ENCODE measurements at regions not wholly inside any gene's neighbourhood (a gene's known extent, or its start where the extent isn't known, plus 50 kb on each side); places are given as distances from the start of the nearest gene placed in this dataset.

- no peaks in the 10 kb centered on the region for H3K9me3 ChIP-seq (replicated peaks; ENCODE audit: low read length)
- no peaks in the 10 kb centered on the region for H3K36me3 ChIP-seq (ENCODE audit: insufficient read depth, low read length)
- H3K4me2 ChIP-seq (ENCODE audit: low read length) = no peak overlapping the region
- H3K27me3 ChIP-seq (ENCODE audit: control insufficient read depth, insufficient read depth, low read length) = no peaks in the 10 kb centered on the region
- no peak overlapping the region for H3K9ac ChIP-seq (ENCODE audit: low read depth, low read length)
- no peaks in the 10 kb centered on the region for H3K4me1 ChIP-seq (ENCODE audit: control insufficient read depth, insufficient read depth, low read length)
- H3K4me3 ChIP-seq (ENCODE audit: low read length) = no peak overlapping the region
These were observed 606.4 kb downstream of the TDRD15 start for GRCh38 chr2:21730141-21730540.

- Histone ChIP-seq H3K27me3 (ENCODE audit: control insufficient read depth, insufficient read depth, low read length) (no peaks in the 10 kb centered on the region), H3K36me3 (ENCODE audit: insufficient read depth, low read length) (no peaks in the 10 kb centered on the region), H3K4me2 (ENCODE audit: low read length) (no peak overlapping the region), H3K9ac (ENCODE audit: low read depth, low read length) (no peak overlapping the region), H3K4me1 (ENCODE audit: control insufficient read depth, insufficient read depth, low read length) (no peaks in the 10 kb centered on the region), H3K9me3 (replicated peaks; ENCODE audit: low read length) (no peaks in the 10 kb centered on the region), H3K4me3 (ENCODE audit: low read length) (no peak overlapping the region)
These were observed 616.7 kb downstream of the TDRD15 start for GRCh38 chr2:21740484-21740883.

GRCh38 chr2:21746499-21746898 lies 622.7 kb downstream of the TDRD15 start:
- Histone ChIP-seq H3K4me2 (ENCODE audit: low read length) (no peak overlapping the region), H3K36me3 (ENCODE audit: insufficient read depth, low read length) (no peaks in the 10 kb centered on the region), H3K27me3 (ENCODE audit: control insufficient read depth, insufficient read depth, low read length) (no peaks in the 10 kb centered on the region), H3K9me3 (replicated peaks; ENCODE audit: low read length) (no peaks in the 10 kb centered on the region), H3K4me1 (ENCODE audit: control insufficient read depth, insufficient read depth, low read length) (no peaks in the 10 kb centered on the region), H3K9ac (ENCODE audit: low read depth, low read length) (no peak overlapping the region), H3K4me3 (ENCODE audit: low read length) (no peak overlapping the region)

- Histone ChIP-seq H3K9me3 (replicated peaks; ENCODE audit: low read length) (no peaks in the 10 kb centered on the region), H3K4me3 (ENCODE audit: low read length) (no peak overlapping the region), H3K36me3 (ENCODE audit: insufficient read depth, low read length) (no peaks in the 10 kb centered on the region), H3K9ac (ENCODE audit: low read depth, low read length) (no peak overlapping the region), H3K27me3 (ENCODE audit: control insufficient read depth, insufficient read depth, low read length) (no peaks in the 10 kb centered on the region), H3K4me1 (ENCODE audit: control insufficient read depth, insufficient read depth, low read length) (no peaks in the 10 kb centered on the region), H3K4me2 (ENCODE audit: low read length) (no peak overlapping the region)
These were observed 624.7 kb downstream of the TDRD15 start for GRCh38 chr2:21748501-21748900.

GRCh38 chr2:21754164-21754788 lies 630.5 kb downstream of the TDRD15 start:
- H3K4me1 ChIP-seq (ENCODE audit: control insufficient read depth, insufficient read depth, low read length) = no peaks in the 10 kb centered on the region
- no peak overlapping the region for H3K9ac ChIP-seq (ENCODE audit: low read depth, low read length)
- no peaks in the 10 kb centered on the region for H3K9me3 ChIP-seq (replicated peaks; ENCODE audit: low read length)
- H3K4me3 ChIP-seq (ENCODE audit: low read length) = no peak overlapping the region
- no peaks in the 10 kb centered on the region for H3K27me3 ChIP-seq (ENCODE audit: control insufficient read depth, insufficient read depth, low read length)
- no peak overlapping the region for H3K4me2 ChIP-seq (ENCODE audit: low read length)
- H3K36me3 ChIP-seq (ENCODE audit: insufficient read depth, low read length) = no peaks in the 10 kb centered on the region

GRCh38 chr2:21757805-21758430 lies 634.1 kb downstream of the TDRD15 start:
- no peaks in the 10 kb centered on the region for H3K4me1 ChIP-seq (ENCODE audit: control insufficient read depth, insufficient read depth, low read length)
- H3K4me2 ChIP-seq (ENCODE audit: low read length) = no peak overlapping the region
- no peak overlapping the region for H3K4me3 ChIP-seq (ENCODE audit: low read length)
- H3K9ac ChIP-seq (ENCODE audit: low read depth, low read length) = no peak overlapping the region
- no peaks in the 10 kb centered on the region for H3K36me3 ChIP-seq (ENCODE audit: insufficient read depth, low read length)
- no peaks in the 10 kb centered on the region for H3K9me3 ChIP-seq (replicated peaks; ENCODE audit: low read length)
- no peaks in the 10 kb centered on the region for H3K27me3 ChIP-seq (ENCODE audit: control insufficient read depth, insufficient read depth, low read length)

- H3K9ac ChIP-seq (ENCODE audit: low read depth, low read length) = no peak overlapping the region
- H3K9me3 ChIP-seq (replicated peaks; ENCODE audit: low read length) = no peaks in the 10 kb centered on the region
- H3K36me3 ChIP-seq (ENCODE audit: insufficient read depth, low read length) = no peaks in the 10 kb centered on the region
- H3K27me3 ChIP-seq (ENCODE audit: control insufficient read depth, insufficient read depth, low read length) = no peaks in the 10 kb centered on the region
- H3K4me3 ChIP-seq (ENCODE audit: low read length) = no peak overlapping the region
- H3K4me1 ChIP-seq (ENCODE audit: control insufficient read depth, insufficient read depth, low read length) = no peaks in the 10 kb centered on the region
- H3K4me2 ChIP-seq (ENCODE audit: low read length) = no peak overlapping the region
These were observed 636.1 kb downstream of the TDRD15 start for GRCh38 chr2:21759819-21760218.

- Histone ChIP-seq H3K4me3 (ENCODE audit: low read length) (no peak overlapping the region), H3K27me3 (ENCODE audit: control insufficient read depth, insufficient read depth, low read length) (no peaks in the 10 kb centered on the region), H3K4me1 (ENCODE audit: control insufficient read depth, insufficient read depth, low read length) (no peaks in the 10 kb centered on the region), H3K9ac (ENCODE audit: low read depth, low read length) (no peak overlapping the region), H3K9me3 (replicated peaks; ENCODE audit: low read length) (no peaks in the 10 kb centered on the region), H3K4me2 (ENCODE audit: low read length) (no peak overlapping the region), H3K36me3 (ENCODE audit: insufficient read depth, low read length) (no peaks in the 10 kb centered on the region)
These were observed 637.6 kb downstream of the TDRD15 start for GRCh38 chr2:21761361-21761760.

- Histone ChIP-seq H3K4me2 (ENCODE audit: low read length) (no peak overlapping the region), H3K4me1 (ENCODE audit: control insufficient read depth, insufficient read depth, low read length) (no peaks in the 10 kb centered on the region), H3K27me3 (ENCODE audit: control insufficient read depth, insufficient read depth, low read length) (no peaks in the 10 kb centered on the region), H3K9me3 (replicated peaks; ENCODE audit: low read length) (no peaks in the 10 kb centered on the region), H3K4me3 (ENCODE audit: low read length) (no peak overlapping the region), H3K36me3 (ENCODE audit: insufficient read depth, low read length) (no peaks in the 10 kb centered on the region), H3K9ac (ENCODE audit: low read depth, low read length) (no peak overlapping the region)
These were observed 639.7 kb downstream of the TDRD15 start for GRCh38 chr2:21763501-21763900.

- Histone ChIP-seq H3K4me1 (ENCODE audit: control insufficient read depth, insufficient read depth, low read length) (peaks cover 36% of the 10 kb centered on the region), H3K36me3 (ENCODE audit: insufficient read depth, low read length) (no peaks in the 10 kb centered on the region), H3K27me3 (ENCODE audit: control insufficient read depth, insufficient read depth, low read length) (no peaks in the 10 kb centered on the region), H3K4me2 (ENCODE audit: low read length) (no peak overlapping the region), H3K9ac (ENCODE audit: low read depth, low read length) (no peak overlapping the region), H3K9me3 (replicated peaks; ENCODE audit: low read length) (no peaks in the 10 kb centered on the region), H3K4me3 (ENCODE audit: low read length) (no peak overlapping the region)
These were observed 647.0 kb downstream of the TDRD15 start for GRCh38 chr2:21770787-21771186.

- Histone ChIP-seq H3K27me3 (ENCODE audit: control insufficient read depth, insufficient read depth, low read length) (no peaks in the 10 kb centered on the region), H3K36me3 (ENCODE audit: insufficient read depth, low read length) (no peaks in the 10 kb centered on the region), H3K9ac (ENCODE audit: low read depth, low read length) (peak overlapping the region; percentile 62), H3K4me3 (ENCODE audit: low read length) (peak overlapping the region; percentile 22), H3K9me3 (replicated peaks; ENCODE audit: low read length) (no peaks in the 10 kb centered on the region), H3K4me1 (ENCODE audit: control insufficient read depth, insufficient read depth, low read length) (peaks cover 36% of the 10 kb centered on the region), H3K4me2 (ENCODE audit: low read length) (peak overlapping the region; percentile 72)
These were observed 648.9 kb downstream of the TDRD15 start for GRCh38 chr2:21772624-21773023.

- Histone ChIP-seq H3K4me3 (ENCODE audit: low read length) (peak overlapping the region; percentile 18), H3K9ac (ENCODE audit: low read depth, low read length) (peak overlapping the region; percentile 62), H3K36me3 (ENCODE audit: insufficient read depth, low read length) (no peaks in the 10 kb centered on the region), H3K27me3 (ENCODE audit: control insufficient read depth, insufficient read depth, low read length) (no peaks in the 10 kb centered on the region), H3K4me2 (ENCODE audit: low read length) (peak overlapping the region; percentile 72), H3K4me1 (ENCODE audit: control insufficient read depth, insufficient read depth, low read length) (peaks cover 36% of the 10 kb centered on the region), H3K9me3 (replicated peaks; ENCODE audit: low read length) (no peaks in the 10 kb centered on the region)
These were observed 649.4 kb downstream of the TDRD15 start for GRCh38 chr2:21773168-21773567.

Measured in skeletal muscle satellite cell (primary cell).